ENCODE measurements at regions not wholly inside any gene's neighbourhood (a gene's known extent, or its start where the extent isn't known, plus 50 kb on each side); places are given as distances from the start of the nearest gene placed in this dataset.

- H3K4me3 ChIP-seq (ENCODE audit: low read depth, low read length), result no peak overlapping the region
- no peak for TF ChIP-seq CTCF (IDR thresholded peaks at IDR 0.05; ENCODE audit: control insufficient read depth, extremely low read depth, insufficient read depth)
- DNase-seq (ENCODE audit: low read depth), result no peak
Measured at GRCh38 chr2:128384446-128384845, 65.8 kb upstream of the HS6ST1 start.

- no peak for TF ChIP-seq CTCF (IDR thresholded peaks at IDR 0.05; ENCODE audit: control insufficient read depth, extremely low read depth, insufficient read depth)
- DNase-seq (ENCODE audit: low read depth), result no peak
- no peak overlapping the region for H3K4me3 ChIP-seq (ENCODE audit: low read depth, low read length)
Measured at GRCh38 chr2:128384956-128385355, 66.3 kb upstream of the HS6ST1 start.

- no peak for TF ChIP-seq CTCF (IDR thresholded peaks at IDR 0.05; ENCODE audit: control insufficient read depth, extremely low read depth, insufficient read depth)
- H3K4me3 ChIP-seq (ENCODE audit: low read depth, low read length), result no peak overlapping the region
- DNase-seq (ENCODE audit: low read depth), result no peak
Measured at GRCh38 chr2:128385365-128385764, 66.7 kb upstream of the HS6ST1 start.

- no peak for TF ChIP-seq CTCF (IDR thresholded peaks at IDR 0.05; ENCODE audit: control insufficient read depth, extremely low read depth, insufficient read depth)
- DNase-seq (ENCODE audit: low read depth), result no peak
- H3K4me3 ChIP-seq (ENCODE audit: low read depth, low read length), result no peak overlapping the region
Measured at GRCh38 chr2:128386066-128386465, 67.4 kb upstream of the HS6ST1 start.

- no peak for DNase-seq (ENCODE audit: low read depth)
- H3K4me3 ChIP-seq (ENCODE audit: low read depth, low read length), result no peak overlapping the region
- TF ChIP-seq CTCF (IDR thresholded peaks at IDR 0.05; ENCODE audit: control insufficient read depth, extremely low read depth, insufficient read depth), result no peak
Measured at GRCh38 chr2:128388499-128388941, 69.9 kb upstream of the HS6ST1 start.

- no peak overlapping the region for H3K4me3 ChIP-seq (ENCODE audit: low read depth, low read length)
- DNase-seq (ENCODE audit: low read depth), result no peak
- no peak for TF ChIP-seq CTCF (IDR thresholded peaks at IDR 0.05; ENCODE audit: control insufficient read depth, extremely low read depth, insufficient read depth)
Measured at GRCh38 chr2:128389388-128390086, 70.9 kb upstream of the HS6ST1 start.

All from LNCaP clone FGC (cell line).